C4-2B (cell line): ENCODE measurements at regions not wholly inside any gene's neighbourhood (a gene's known extent, or its start where the extent isn't known, plus 50 kb on each side); places are given as distances from the start of the nearest gene placed in this dataset.

Source experiments
- CTCF ChIP-seq: fragments of 450-650 bp; conservative IDR thresholded peaks from 2 replicates; pipeline ENCODE4 v1.5.1; 2017; ENCODE audit warnings: mild to moderate bottlenecking
- ZFX ChIP-seq: fragments of 450-650 bp; IDR thresholded peaks from 2 replicates; pipeline ENCODE4 v1.6.1; 2017

- TF ChIP-seq CTCF, result no peak
- no peak for TF ChIP-seq ZFX
Measured at GRCh38 chr2:67783026-67783425, 279.8 kb downstream of the C1D start.
